ENCODE measurements at regions not wholly inside any gene's neighbourhood (a gene's known extent, or its start where the extent isn't known, plus 50 kb on each side); places are given as distances from the start of the nearest gene placed in this dataset.

DNA sequence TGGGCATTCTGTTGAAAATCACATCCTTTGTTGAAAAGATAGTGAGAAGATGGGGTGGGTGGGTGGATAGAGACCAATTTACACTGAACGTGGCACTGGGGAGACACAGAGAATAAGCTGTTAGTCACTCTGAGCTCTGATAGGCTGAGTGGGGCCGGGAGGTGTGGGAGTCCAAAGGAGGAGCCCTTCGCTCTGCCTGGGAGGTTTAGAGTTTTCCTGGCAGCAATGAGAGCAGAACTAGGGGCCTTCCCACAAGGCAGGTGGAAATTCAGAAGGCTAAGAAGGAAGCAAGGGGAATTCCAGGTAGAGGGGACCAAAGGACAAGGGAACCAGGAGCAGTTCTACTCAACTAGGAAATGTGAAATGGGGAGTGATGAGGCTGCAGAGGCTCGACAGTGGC is 272.7 kb downstream of the RPLP1 start:
- in situ Hi-C loops (cut with MboI; ENCODE audit: low sequenced_read_pairs) = loop anchor here (10.0 kb wide), 1 partner anchor 760 kb away; no protein-coding TSS in a partner anchor
- Histone ChIP-seq H3K14ac (replicated peaks; ENCODE audit: low read depth, low read length) (no peak overlapping the region), H3K36me3 (ENCODE audit: control insufficient read depth, insufficient read depth, low read length) (no peaks in the 10 kb centered on the region), H3K4me2 (ENCODE audit: low read depth, low read length) (no peak overlapping the region), H3K56ac (ENCODE audit: extremely low read depth, insufficient read depth, low read length) (no peak overlapping the region), H3K9me1 (ENCODE audit: insufficient read depth, low read length) (no peaks in the 10 kb centered on the region), H3K27ac (ENCODE audit: insufficient read depth, low read length) (no peak overlapping the region), H3K18ac (ENCODE audit: low read depth, low read length) (no peak overlapping the region), H4K91ac (ENCODE audit: insufficient read depth, low read depth, low read length) (no peak overlapping the region), H3K79me1 (ENCODE audit: low read depth in 1 of 2, low read length in 2 of 2) (no peaks in the 10 kb centered on the region), H3K4ac (ENCODE audit: low read depth, low read length) (no peak overlapping the region), H4K20me1 (ENCODE audit: insufficient read depth, low read length) (no peaks in the 10 kb centered on the region), H2AK5ac (ENCODE audit: low read depth, low read length) (no peak overlapping the region), H4K8ac (ENCODE audit: low read depth in 2 of 2, low read length in 2 of 2) (no peak overlapping the region), H3K23ac (ENCODE audit: low read depth, low read length) (no peak overlapping the region), H2AK9ac (replicated peaks; ENCODE audit: low read depth, low read length, poor library complexity) (no peak overlapping the region), H3K4me3 (ENCODE audit: insufficient read depth, low read depth, low read length) (no peak overlapping the region), H3K9ac (ENCODE audit: low read depth, low read length) (no peak overlapping the region), H3K9me3 (ENCODE audit: control insufficient read depth, insufficient read depth, low read length) (no peaks in the 10 kb centered on the region), H2BK20ac (ENCODE audit: low read depth, low read length) (no peak overlapping the region), H2BK120ac (ENCODE audit: low read depth, low read length) (no peak overlapping the region), H3K4me1 (ENCODE audit: control insufficient read depth, insufficient read depth, low read length) (no peaks in the 10 kb centered on the region; the same call in 1 of the 2 replicates), H2BK15ac (ENCODE audit: low read depth, low read length) (no peak overlapping the region), H4K5ac (ENCODE audit: low read depth, low read length) (no peak overlapping the region), H2AFZ (replicated peaks; ENCODE audit: low read length, poor library complexity) (no peak overlapping the region), H2BK5ac (ENCODE audit: low read depth, low read length, poor library complexity, severe bottlenecking) (no peak overlapping the region), H3K27me3 (ENCODE audit: control insufficient read depth, insufficient read depth, low read length) (peaks cover 53% of the 10 kb centered on the region)
- 47% methylated on average over 3 of the region's 4 CpGs; no CpG with 5 or more reads in 1 of the 2 experiments for WGBS, 2 experiments (ENCODE audit: extremely low coverage in 2 of 2, insufficient read length in 1 of 2)
- BruUV-seq (replicated peaks) = no TSS peak
- intact Hi-C loops (cut with micrococcal nuclease) = loop anchor here (5.0 kb wide), 1 partner anchor 742 kb away; no protein-coding TSS in a partner anchor
- no peak for ATAC-seq (ENCODE audit: low read depth)
- ChIA-PET POLR2A (ENCODE audit: unreplicated experiment) (no interaction called here), CTCF (no interaction called here)
- dilution Hi-C loops (cut with HindIII; ENCODE audit: low sequenced_read_pairs, unreplicated experiment) = no loop called here
- TF ChIP-seq, protein P1, sequence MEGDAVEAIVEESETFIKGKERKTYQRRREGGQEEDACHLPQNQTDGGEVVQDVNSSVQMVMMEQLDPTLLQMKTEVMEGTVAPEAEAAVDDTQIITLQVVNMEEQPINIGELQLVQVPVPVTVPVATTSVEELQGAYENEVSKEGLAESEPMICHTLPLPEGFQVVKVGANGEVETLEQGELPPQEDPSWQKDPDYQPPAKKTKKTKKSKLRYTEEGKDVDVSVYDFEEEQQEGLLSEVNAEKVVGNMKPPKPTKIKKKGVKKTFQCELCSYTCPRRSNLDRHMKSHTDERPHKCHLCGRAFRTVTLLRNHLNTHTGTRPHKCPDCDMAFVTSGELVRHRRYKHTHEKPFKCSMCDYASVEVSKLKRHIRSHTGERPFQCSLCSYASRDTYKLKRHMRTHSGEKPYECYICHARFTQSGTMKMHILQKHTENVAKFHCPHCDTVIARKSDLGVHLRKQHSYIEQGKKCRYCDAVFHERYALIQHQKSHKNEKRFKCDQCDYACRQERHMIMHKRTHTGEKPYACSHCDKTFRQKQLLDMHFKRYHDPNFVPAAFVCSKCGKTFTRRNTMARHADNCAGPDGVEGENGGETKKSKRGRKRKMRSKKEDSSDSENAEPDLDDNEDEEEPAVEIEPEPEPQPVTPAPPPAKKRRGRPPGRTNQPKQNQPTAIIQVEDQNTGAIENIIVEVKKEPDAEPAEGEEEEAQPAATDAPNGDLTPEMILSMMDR (conservative IDR thresholded peaks at IDR 0.05; ENCODE audit: low read depth, low read length) = no peak
- TF ChIP-seq MXI1 (IDR thresholded peaks at IDR 0.05; ENCODE audit: borderline replicate concordance, low read depth, low read length) (no peak), CHD1 (IDR thresholded peaks at IDR 0.05; ENCODE audit: low read depth, low read length) (no peak), RFX5 (IDR thresholded peaks at IDR 0.05; ENCODE audit: low read depth, low read length) (no peak), MAZ (IDR thresholded peaks at IDR 0.05; ENCODE audit: borderline replicate concordance, low read depth, low read length) (no peak), MAFK (IDR thresholded peaks at IDR 0.05; ENCODE audit: low read depth, low read length) (no peak), POLR2A (IDR thresholded peaks at IDR 0.05; ENCODE audit: low read depth, low read length) (no peak), FOS (IDR thresholded peaks at IDR 0.05; ENCODE audit: low read depth, low read length) (no peak), ELK1 (IDR thresholded peaks at IDR 0.05; ENCODE audit: borderline replicate concordance, low read depth, low read length) (no peak), RAD21 (IDR thresholded peaks at IDR 0.05; ENCODE audit: low read length) (no peak), SMC3 (IDR thresholded peaks at IDR 0.05; ENCODE audit: low read depth, low read length) (no peak), NFE2L2 (IDR thresholded peaks at IDR 0.05; ENCODE audit: low read depth, low read length) (no peak), CEBPB (IDR thresholded peaks at IDR 0.05; ENCODE audit: low read depth, low read length) (no peak), BHLHE40 (IDR thresholded peaks at IDR 0.05; ENCODE audit: low read depth, low read length) (no peak), RCOR1 (IDR thresholded peaks at IDR 0.05; ENCODE audit: insufficient replicate concordance, low read length) (no peak)
- TF ChIP-seq, protein P2, sequence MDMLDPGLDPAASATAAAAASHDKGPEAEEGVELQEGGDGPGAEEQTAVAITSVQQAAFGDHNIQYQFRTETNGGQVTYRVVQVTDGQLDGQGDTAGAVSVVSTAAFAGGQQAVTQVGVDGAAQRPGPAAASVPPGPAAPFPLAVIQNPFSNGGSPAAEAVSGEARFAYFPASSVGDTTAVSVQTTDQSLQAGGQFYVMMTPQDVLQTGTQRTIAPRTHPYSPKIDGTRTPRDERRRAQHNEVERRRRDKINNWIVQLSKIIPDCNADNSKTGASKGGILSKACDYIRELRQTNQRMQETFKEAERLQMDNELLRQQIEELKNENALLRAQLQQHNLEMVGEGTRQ (IDR thresholded peaks at IDR 0.05; ENCODE audit: low read depth, low read length) = no peak
- DNase-seq = no peak
